ENCODE measurements at regions not wholly inside any gene's neighbourhood (a gene's known extent, or its start where the extent isn't known, plus 50 kb on each side); places are given as distances from the start of the nearest gene placed in this dataset.
A peak's percentile ranks its signal among the peaks of the same experiment; 100 is the strongest.

DNA sequence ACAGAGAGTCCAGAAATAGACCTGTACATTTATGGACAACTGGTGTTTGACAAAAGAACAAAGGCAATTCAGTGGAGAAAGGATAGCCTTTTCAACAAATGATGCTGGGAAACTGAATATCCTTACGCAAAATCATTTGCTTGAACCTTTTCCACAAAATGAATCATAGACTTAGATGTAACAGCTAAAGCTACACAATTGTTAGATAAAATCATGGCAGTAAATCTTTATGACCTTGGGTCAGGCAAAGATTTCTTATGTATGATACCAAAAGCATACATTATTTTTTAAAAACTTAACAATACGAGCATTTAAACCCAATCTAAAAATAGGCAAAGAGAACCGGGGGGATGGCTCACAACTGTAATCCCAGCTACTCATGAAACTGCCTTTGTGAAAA, 73.5 kb upstream of the DST start:
- CTCF ChIA-PET = no interaction called here
- BruUV-seq (replicated peaks) = no TSS peak
- peaks cover 40% of the 10 kb centered on the region for H3K4me1 ChIP-seq (ENCODE audit: insufficient read depth, low read length, poor library complexity, severe bottlenecking)
- intact Hi-C loops (cut with micrococcal nuclease; ENCODE audit: unreplicated experiment) = loop anchor here (5.0 to 10.0 kb wide), 2 partner anchors 36 to 309 kb away; no protein-coding TSS in a partner anchor
- H3K36me3 ChIP-seq (ENCODE audit: insufficient read depth, low read length, poor library complexity, severe bottlenecking) = no peaks in the 10 kb centered on the region
- no peaks in the 10 kb centered on the region for H3K9me3 ChIP-seq (ENCODE audit: low read depth, low read length, poor library complexity, severe bottlenecking)
- no peaks in the 10 kb centered on the region for H3K27me3 ChIP-seq (replicated peaks; ENCODE audit: insufficient read depth, low read depth, low read length, poor library complexity)
- TF ChIP-seq, protein P1, sequence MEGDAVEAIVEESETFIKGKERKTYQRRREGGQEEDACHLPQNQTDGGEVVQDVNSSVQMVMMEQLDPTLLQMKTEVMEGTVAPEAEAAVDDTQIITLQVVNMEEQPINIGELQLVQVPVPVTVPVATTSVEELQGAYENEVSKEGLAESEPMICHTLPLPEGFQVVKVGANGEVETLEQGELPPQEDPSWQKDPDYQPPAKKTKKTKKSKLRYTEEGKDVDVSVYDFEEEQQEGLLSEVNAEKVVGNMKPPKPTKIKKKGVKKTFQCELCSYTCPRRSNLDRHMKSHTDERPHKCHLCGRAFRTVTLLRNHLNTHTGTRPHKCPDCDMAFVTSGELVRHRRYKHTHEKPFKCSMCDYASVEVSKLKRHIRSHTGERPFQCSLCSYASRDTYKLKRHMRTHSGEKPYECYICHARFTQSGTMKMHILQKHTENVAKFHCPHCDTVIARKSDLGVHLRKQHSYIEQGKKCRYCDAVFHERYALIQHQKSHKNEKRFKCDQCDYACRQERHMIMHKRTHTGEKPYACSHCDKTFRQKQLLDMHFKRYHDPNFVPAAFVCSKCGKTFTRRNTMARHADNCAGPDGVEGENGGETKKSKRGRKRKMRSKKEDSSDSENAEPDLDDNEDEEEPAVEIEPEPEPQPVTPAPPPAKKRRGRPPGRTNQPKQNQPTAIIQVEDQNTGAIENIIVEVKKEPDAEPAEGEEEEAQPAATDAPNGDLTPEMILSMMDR (conservative IDR thresholded peaks at IDR 0.05; ENCODE audit: low read depth, low read length) = no peak
- no peak for TF ChIP-seq EZH2 (IDR thresholded peaks at IDR 0.05; ENCODE audit: borderline replicate concordance, low read depth, low read length, poor library complexity, severe bottlenecking)
- POLR2A ChIA-PET (ENCODE audit: low non-redundant PET) = no interaction called here
- no peak overlapping the region for H3K4me3 ChIP-seq (ENCODE audit: low read depth, low read length, poor library complexity, severe bottlenecking)
- no peak overlapping the region for H3K27ac ChIP-seq (ENCODE audit: low read depth, low read length, poor library complexity, severe bottlenecking)
- no peak for DNase-seq (ENCODE audit: low spot score)

DNA sequence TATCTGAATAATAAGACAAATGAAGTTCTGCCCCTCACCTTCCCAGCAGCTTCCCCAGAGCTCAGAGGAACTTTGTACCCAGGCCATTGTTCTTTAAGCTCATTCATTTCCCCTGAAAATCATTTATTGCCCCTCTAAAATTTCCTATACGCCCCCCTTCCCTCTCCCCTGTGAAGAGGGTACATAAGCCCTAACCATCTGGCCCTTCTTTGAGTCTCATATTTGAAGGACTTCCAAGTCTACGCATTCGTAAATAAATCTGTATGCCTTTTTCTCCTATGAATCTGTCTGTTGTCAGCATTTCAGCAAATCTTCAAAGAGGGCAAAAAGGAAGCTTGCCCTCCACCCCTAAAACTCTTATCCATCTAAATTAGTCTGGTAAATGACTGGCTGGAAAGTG, 73.1 kb upstream of the DST start:
- no TSS peak for BruUV-seq (replicated peaks)
- no peaks in the 10 kb centered on the region for H3K9me3 ChIP-seq (ENCODE audit: low read depth, low read length, poor library complexity, severe bottlenecking)
- H3K4me1 ChIP-seq (ENCODE audit: insufficient read depth, low read length, poor library complexity, severe bottlenecking) = peaks cover 40% of the 10 kb centered on the region
- TF ChIP-seq EZH2 (IDR thresholded peaks at IDR 0.05; ENCODE audit: borderline replicate concordance, low read depth, low read length, poor library complexity, severe bottlenecking) = no peak
- TF ChIP-seq, protein P1 (conservative IDR thresholded peaks at IDR 0.05; ENCODE audit: low read depth, low read length) = no peak
- H3K4me3 ChIP-seq (ENCODE audit: low read depth, low read length, poor library complexity, severe bottlenecking) = no peak overlapping the region
- ChIA-PET POLR2A (ENCODE audit: low non-redundant PET) (no interaction called here), CTCF (interaction anchor here (0.9 kb wide), 1 partner anchor 136 kb away, joined by 3 read pairs; no protein-coding TSS in a partner anchor)
- DNase-seq (ENCODE audit: low spot score) = no peak
- no peaks in the 10 kb centered on the region for H3K36me3 ChIP-seq (ENCODE audit: insufficient read depth, low read length, poor library complexity, severe bottlenecking)
- intact Hi-C loops (cut with micrococcal nuclease; ENCODE audit: unreplicated experiment) = loop anchor here (5.0 to 10.0 kb wide), 2 partner anchors 37 to 309 kb away; no protein-coding TSS in a partner anchor
- no peaks in the 10 kb centered on the region for H3K27me3 ChIP-seq (replicated peaks; ENCODE audit: insufficient read depth, low read depth, low read length, poor library complexity)
- peak overlapping the region; percentile 33 for H3K27ac ChIP-seq (ENCODE audit: low read depth, low read length, poor library complexity, severe bottlenecking)

DNA sequence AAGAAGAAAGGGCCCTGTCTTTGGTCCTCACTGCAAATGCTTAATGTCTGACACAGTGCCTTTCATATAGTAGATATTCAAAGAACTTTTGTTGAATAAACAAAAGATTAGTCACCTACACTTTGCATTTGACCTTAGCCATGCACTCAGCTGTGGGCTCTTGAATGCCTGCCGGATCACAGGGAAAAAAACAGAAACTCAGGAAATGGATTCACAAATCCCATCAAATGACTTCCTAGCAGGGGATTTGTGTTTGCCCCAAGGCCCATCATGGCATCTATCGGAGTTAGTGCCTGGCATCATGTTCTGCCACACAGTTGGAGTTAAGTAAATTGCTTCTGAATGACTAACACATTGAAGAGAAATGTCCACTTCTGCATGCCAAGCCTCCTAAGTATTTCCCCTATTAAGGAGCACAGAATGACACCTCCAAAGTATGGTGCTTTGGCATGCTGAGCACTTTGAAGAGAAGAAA, 72.3 kb upstream of the DST start:
- no peaks in the 10 kb centered on the region for H3K27me3 ChIP-seq (replicated peaks; ENCODE audit: insufficient read depth, low read depth, low read length, poor library complexity)
- CTCF ChIA-PET = interaction anchor here (0.7 to 0.9 kb wide), 2 partner anchors 90 to 137 kb away, joined by 3 read pairs; no protein-coding TSS in a partner anchor
- POLR2A ChIA-PET (ENCODE audit: low non-redundant PET) = no interaction called here
- no TSS peak for BruUV-seq (replicated peaks)
- no peaks in the 10 kb centered on the region for H3K9me3 ChIP-seq (ENCODE audit: low read depth, low read length, poor library complexity, severe bottlenecking)
- DNase-seq (ENCODE audit: low spot score) = peak; percentile 97
- peaks cover 40% of the 10 kb centered on the region for H3K4me1 ChIP-seq (ENCODE audit: insufficient read depth, low read length, poor library complexity, severe bottlenecking)
- peak overlapping the region; percentile 33 for H3K27ac ChIP-seq (ENCODE audit: low read depth, low read length, poor library complexity, severe bottlenecking)
- TF ChIP-seq, protein P1 (conservative IDR thresholded peaks at IDR 0.05; ENCODE audit: low read depth, low read length) = no peak
- no peak for TF ChIP-seq EZH2 (IDR thresholded peaks at IDR 0.05; ENCODE audit: borderline replicate concordance, low read depth, low read length, poor library complexity, severe bottlenecking)
- H3K4me3 ChIP-seq (ENCODE audit: low read depth, low read length, poor library complexity, severe bottlenecking) = no peak overlapping the region
- intact Hi-C loops (cut with micrococcal nuclease; ENCODE audit: unreplicated experiment) = loop anchor here (5.0 to 10.0 kb wide), 3 partner anchors 37 to 602 kb away; partner anchors contain the start of gene PRIM2
- H3K36me3 ChIP-seq (ENCODE audit: insufficient read depth, low read length, poor library complexity, severe bottlenecking) = no peaks in the 10 kb centered on the region
